Endothelial cell of umbilical vein (primary cell): ENCODE measurements at regions not wholly inside any gene's neighbourhood (a gene's known extent, or its start where the extent isn't known, plus 50 kb on each side); places are given as distances from the start of the nearest gene placed in this dataset.

Experiments
- BruUV-seq: library from RNA; stranded (reverse); fragments of 400-500 nt; replicated peaks from 2 replicates; lab custom pipeline; 2021; lab: Mats Ljungman, UMichigan
- CTCF ChIA-PET: fragments of 300-600, 350-600 bp; sonication (Branson Sonifier 250); formaldehyde crosslinking; loops from one replicate; lab custom pipeline; 2021; ENCODE audit warnings: antibody characterized with exemption, inconsistent platforms; lab: Charles Lee
- POLR2A ChIA-PET: fragments of 300-600, 350-600 bp; sonication (Branson Sonifier 250); formaldehyde crosslinking; loops from one replicate; lab custom pipeline; 2021; ENCODE audit warnings: antibody characterized with exemption, inconsistent platforms; lab: Charles Lee
- DNase-seq: peaks from one replicate; pipeline ENCODE4 v3.0.0-alpha.2; 2011; ENCODE audit warnings: low read depth, low spot score
- FAIRE-seq: peaks from 2 replicates; lab custom pipeline; 2011; peaks lifted over from hg19 to GRCh38; lab: Jason Lieb, UNC
- H2AFZ ChIP-seq: 2 replicates; pipeline ENCODE4 v1.6.0; 2012; ENCODE audit warnings: low read depth, low read length, control low read depth, inconsistent platforms
- H3K27ac ChIP-seq: 2 replicates; pipeline ENCODE4 v1.5.1; 2011; ENCODE audit warnings: low read depth, mild to moderate bottlenecking, control low read depth, low read length, moderate library complexity; ENCODE audit not compliant: insufficient read depth
- H3K27me3 ChIP-seq, 2 experiments: 2 replicates each; pipeline versions ENCODE4 v1.6.0 to v1.6.1; 2011; ENCODE audit warnings: low read length in 2 of 2, mixed read lengths in 1 of 2; ENCODE audit not compliant: control insufficient read depth in 2 of 2, insufficient read depth in 2 of 2
- H3K36me3 ChIP-seq, 2 experiments: 2 replicates in 1 of 2; 3 replicates in 1 of 2; pipeline ENCODE4 v1.5.1; 2011; ENCODE audit warnings: low read length in 2 of 2, mild to moderate bottlenecking in 1 of 2, moderate library complexity in 1 of 2; ENCODE audit not compliant: control insufficient read depth in 2 of 2, insufficient read depth in 2 of 2; ENCODE audit errors: extremely low read depth in 1 of 2
- H3K4me1 ChIP-seq: 3 replicates; pipeline ENCODE4 v1.5.1; 2011; ENCODE audit warnings: mild to moderate bottlenecking, low read length; ENCODE audit not compliant: control insufficient read depth, insufficient read depth; ENCODE audit errors: extremely low read depth
- H3K4me2 ChIP-seq: 2 replicates; pipeline ENCODE4 v1.6.1; 2011; ENCODE audit warnings: low read length, control low read depth, mixed read lengths; ENCODE audit not compliant: insufficient read depth
- H3K4me3 ChIP-seq, 3 experiments: fragments of 200-600 bp in 1 of 3; sonication (generic), shearing (Covaris generic) in 1 of 3; replicated peaks in 1 of 3; 2 replicates each; pipeline ENCODE4 v1.5.1; 2011 to 2016; ENCODE audit warnings: control low read depth in 3 of 3, low read length in 3 of 3, mild to moderate bottlenecking in 2 of 3, inconsistent platforms in 1 of 3, low read depth in 1 of 3, moderate library complexity in 1 of 3; ENCODE audit not compliant: insufficient read depth in 1 of 3
- H3K79me2 ChIP-seq: 2 replicates; pipeline ENCODE4 v1.6.0; 2012; ENCODE audit warnings: low read length, inconsistent platforms; ENCODE audit not compliant: control insufficient read depth, insufficient read depth
- H3K9ac ChIP-seq: replicated peaks from 2 replicates; pipeline ENCODE3; 2011; ENCODE audit warnings: low read length, control low read depth; ENCODE audit not compliant: insufficient read depth; ENCODE audit errors: extremely low read depth
- H3K9me1 ChIP-seq: replicated peaks from 3 replicates; pipeline ENCODE4 v1.6.0; 2011; ENCODE audit warnings: mild to moderate bottlenecking, low read length; ENCODE audit not compliant: control insufficient read depth, insufficient read depth; ENCODE audit errors: extremely low read depth
- H3K9me3 ChIP-seq: replicated peaks from 2 replicates; pipeline ENCODE4 v1.5.1; 2012; ENCODE audit warnings: low read length, inconsistent platforms; ENCODE audit not compliant: control insufficient read depth, insufficient read depth
- H4K20me1 ChIP-seq: replicated peaks from 2 replicates; pipeline ENCODE3; 2011; ENCODE audit warnings: mild to moderate bottlenecking, low read length; ENCODE audit not compliant: control insufficient read depth, insufficient read depth; ENCODE audit errors: extremely low read depth
- EZH2 ChIP-seq: IDR thresholded peaks from 2 replicates; pipeline ENCODE4 v1.6.1; 2012; ENCODE audit warnings: borderline replicate concordance, low read depth, mild to moderate bottlenecking, moderate library complexity, low read length, inconsistent platforms; ENCODE audit not compliant: severe bottlenecking
- FOS ChIP-seq: IDR thresholded peaks from 2 replicates; pipeline ENCODE4 v1.6.1; 2011; ENCODE audit warnings: mild to moderate bottlenecking, low read length, moderate library complexity, borderline replicate concordance; ENCODE audit not compliant: insufficient read depth
- GATA2 ChIP-seq: IDR thresholded peaks from 2 replicates; pipeline ENCODE4 v1.7.0; 2011; ENCODE audit warnings: low read depth, mild to moderate bottlenecking, moderate library complexity, mixed read lengths, low read length; ENCODE audit not compliant: insufficient read length, insufficient read depth
- JUN ChIP-seq: IDR thresholded peaks from 2 replicates; pipeline ENCODE4 v1.6.1; 2011; ENCODE audit warnings: borderline replicate concordance, low read depth; ENCODE audit not compliant: insufficient read length, insufficient read depth
- MYC ChIP-seq: IDR thresholded peaks from one replicate; pipeline ENCODE4 v1.6.1; 2011; ENCODE audit warnings: mild to moderate bottlenecking, low read depth, low read length
- POLR2A ChIP-seq: IDR thresholded peaks from 2 replicates; pipeline ENCODE4 v1.6.1; 2012; ENCODE audit warnings: low read depth, mild to moderate bottlenecking, control low read depth, low read length
- POLR2AphosphoS5 ChIP-seq: IDR thresholded peaks from 2 replicates; pipeline ENCODE4 v1.6.1; 2012; ENCODE audit warnings: low read depth, mild to moderate bottlenecking, control low read depth, low read length, moderate library complexity; ENCODE audit not compliant: insufficient read depth
- dilution Hi-C: fragments of 300-500 bp; cut with MboI; formaldehyde crosslinking; loops from one replicate; pipeline ENCODE4 v1.15.0; 2019; ENCODE audit warnings: low sequenced_read_pairs; ENCODE audit not compliant: extremely low pct_ligation_motif_present
- intact Hi-C: fragments of 100-400 bp; cut with micrococcal nuclease; formaldehyde crosslinking; loops from one replicate; pipeline ENCODE4 v1.10.0; 2022
- TF ChIP-seq, protein P1 (sequence below), 2 donors: IDR thresholded peaks; 1 replicate in 1 of 2; 2 replicates in 1 of 2; pipeline ENCODE4 v1.5.1; 2011; ENCODE audit warnings: low read length in 2 of 2, mild to moderate bottlenecking in 2 of 2, moderate library complexity in 2 of 2, control low read depth in 1 of 2, inconsistent platforms in 1 of 2, low read depth in 1 of 2; ENCODE audit not compliant: insufficient read depth in 1 of 2; ENCODE audit errors: extremely low read depth in 1 of 2
- TF ChIP-seq, protein P2 (sequence below): IDR thresholded peaks from 2 replicates; pipeline ENCODE4 v1.6.1; 2011; ENCODE audit not compliant: insufficient read depth, insufficient read length

DNA sequence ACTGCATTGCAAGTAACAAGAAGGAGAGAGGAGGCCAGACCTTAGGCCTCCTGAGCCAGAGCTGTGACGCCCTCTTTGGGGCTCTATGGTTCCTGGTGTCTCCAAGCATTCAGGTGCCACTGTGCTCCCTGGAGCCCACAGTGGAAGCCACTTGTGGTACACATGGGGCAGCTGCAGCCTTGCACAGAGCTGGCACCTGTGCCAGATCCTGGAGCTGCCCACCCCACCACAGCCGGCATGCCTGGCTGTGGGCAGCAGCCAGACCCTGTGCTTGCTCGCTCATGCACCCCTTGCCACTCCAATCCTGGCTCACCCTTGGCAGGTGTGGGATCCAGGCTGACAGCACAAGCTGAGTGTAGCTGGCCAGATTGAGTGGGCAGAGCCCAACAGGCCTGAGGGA, 173.8 kb upstream of the SMIM30 start:
- TF ChIP-seq MYC (no peak), EZH2 (no peak), JUN (no peak), GATA2 (no peak), POLR2A (no peak), POLR2AphosphoS5 (no peak), FOS (no peak)
- TF ChIP-seq, protein P1, sequence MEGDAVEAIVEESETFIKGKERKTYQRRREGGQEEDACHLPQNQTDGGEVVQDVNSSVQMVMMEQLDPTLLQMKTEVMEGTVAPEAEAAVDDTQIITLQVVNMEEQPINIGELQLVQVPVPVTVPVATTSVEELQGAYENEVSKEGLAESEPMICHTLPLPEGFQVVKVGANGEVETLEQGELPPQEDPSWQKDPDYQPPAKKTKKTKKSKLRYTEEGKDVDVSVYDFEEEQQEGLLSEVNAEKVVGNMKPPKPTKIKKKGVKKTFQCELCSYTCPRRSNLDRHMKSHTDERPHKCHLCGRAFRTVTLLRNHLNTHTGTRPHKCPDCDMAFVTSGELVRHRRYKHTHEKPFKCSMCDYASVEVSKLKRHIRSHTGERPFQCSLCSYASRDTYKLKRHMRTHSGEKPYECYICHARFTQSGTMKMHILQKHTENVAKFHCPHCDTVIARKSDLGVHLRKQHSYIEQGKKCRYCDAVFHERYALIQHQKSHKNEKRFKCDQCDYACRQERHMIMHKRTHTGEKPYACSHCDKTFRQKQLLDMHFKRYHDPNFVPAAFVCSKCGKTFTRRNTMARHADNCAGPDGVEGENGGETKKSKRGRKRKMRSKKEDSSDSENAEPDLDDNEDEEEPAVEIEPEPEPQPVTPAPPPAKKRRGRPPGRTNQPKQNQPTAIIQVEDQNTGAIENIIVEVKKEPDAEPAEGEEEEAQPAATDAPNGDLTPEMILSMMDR (IDR thresholded peaks at IDR 0.05; ENCODE audit: extremely low read depth in 1 of 2, insufficient read depth in 1 of 2, low read depth in 1 of 2, low read length in 2 of 2) = no peak
- TF ChIP-seq, protein P2, sequence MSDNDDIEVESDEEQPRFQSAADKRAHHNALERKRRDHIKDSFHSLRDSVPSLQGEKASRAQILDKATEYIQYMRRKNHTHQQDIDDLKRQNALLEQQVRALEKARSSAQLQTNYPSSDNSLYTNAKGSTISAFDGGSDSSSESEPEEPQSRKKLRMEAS = no peak
- dilution Hi-C loops (no loop called here), intact Hi-C loops (no loop called here)
- Histone ChIP-seq H3K9ac (no peak overlapping the region), H3K27ac (no peak overlapping the region), H3K4me2 (no peak overlapping the region), H3K79me2 (no peaks in the 10 kb centered on the region), H3K9me1 (no peaks in the 10 kb centered on the region), H3K4me3 (no peak overlapping the region), H3K9me3 (no peaks in the 10 kb centered on the region), H3K27me3 (no peaks in the 10 kb centered on the region), H4K20me1 (no peaks in the 10 kb centered on the region), H3K36me3 (no peaks in the 10 kb centered on the region), H3K4me1 (no peaks in the 10 kb centered on the region), H2AFZ (no peak overlapping the region)
- DNase-seq (no peak), FAIRE-seq (no peak)
- CTCF ChIA-PET = no interaction called here
- BruUV-seq = no TSS peak
- POLR2A ChIA-PET = no interaction called here
